ENCODE measurements at regions not wholly inside any gene's neighbourhood (a gene's known extent, or its start where the extent isn't known, plus 50 kb on each side); places are given as distances from the start of the nearest gene placed in this dataset.

- H4K20me1 ChIP-seq (ENCODE audit: insufficient read depth, poor library complexity, severe bottlenecking): no peaks in the 10 kb centered on the region
- no peaks in the 10 kb centered on the region for H3K36me3 ChIP-seq (replicated peaks; ENCODE audit: insufficient read depth, low read depth)
- H3K4me2 ChIP-seq: no peak overlapping the region
- H3K27me3 ChIP-seq: no peaks in the 10 kb centered on the region
- TF ChIP-seq CTCF (IDR thresholded peaks at IDR 0.05; ENCODE audit: poor library complexity) (no peak), EZH2phosphoT487 (IDR thresholded peaks at IDR 0.05; ENCODE audit: low read depth, severe bottlenecking, unreplicated experiment) (no peak), EZH2 (IDR thresholded peaks at IDR 0.05; ENCODE audit: borderline replicate concordance) (no peak)
- H3K4me1 ChIP-seq (ENCODE audit: insufficient read depth): peaks cover 26% of the 10 kb centered on the region
- H3K4me3 ChIP-seq: no peak overlapping the region
- no peak overlapping the region for H2AFZ ChIP-seq
- no peaks in the 10 kb centered on the region for H3K9me3 ChIP-seq (ENCODE audit: low read depth)
- no peaks in the 10 kb centered on the region for H3K79me2 ChIP-seq
- no peaks in the 10 kb centered on the region for H3K9me2 ChIP-seq (replicated peaks; ENCODE audit: insufficient read depth)
- no peak for DNase-seq (ENCODE audit: low spot score)
- 80% methylated on average over 3 of the region's 3 CpGs for WGBS (ENCODE audit: low lambda C conversion rate, missing lambda C conversion rate)
- H3K27ac ChIP-seq: peak overlapping the region; percentile 59
These were observed 70.4 kb upstream of the AOAH start for GRCh38 chr7:36794689-36795088.

- Histone ChIP-seq H3K9me3 (ENCODE audit: low read depth) (no peaks in the 10 kb centered on the region), H3K79me2 (no peaks in the 10 kb centered on the region)
- TF ChIP-seq CTCF (IDR thresholded peaks at IDR 0.05; ENCODE audit: poor library complexity) (no peak), EZH2phosphoT487 (IDR thresholded peaks at IDR 0.05; ENCODE audit: low read depth, severe bottlenecking, unreplicated experiment) (no peak), EZH2 (IDR thresholded peaks at IDR 0.05; ENCODE audit: borderline replicate concordance) (no peak)
These were observed 68.1 kb upstream of the AOAH start for GRCh38 chr7:36792421-36792820.

GRCh38 chr7:36790311-36790787 is 66.1 kb upstream of the AOAH start:
- Histone ChIP-seq H3K27ac (no peak overlapping the region), H2AFZ (no peak overlapping the region), H3K79me2 (no peaks in the 10 kb centered on the region), H3K4me1 (ENCODE audit: insufficient read depth) (peaks cover 12% of the 10 kb centered on the region), H3K36me3 (replicated peaks; ENCODE audit: insufficient read depth, low read depth) (no peaks in the 10 kb centered on the region), H3K9me2 (replicated peaks; ENCODE audit: insufficient read depth) (no peaks in the 10 kb centered on the region), H3K27me3 (no peaks in the 10 kb centered on the region), H3K9me3 (ENCODE audit: low read depth) (no peaks in the 10 kb centered on the region), H3K4me2 (no peak overlapping the region), H4K20me1 (ENCODE audit: insufficient read depth, poor library complexity, severe bottlenecking) (no peaks in the 10 kb centered on the region), H3K4me3 (no peak overlapping the region)
- TF ChIP-seq CTCF (IDR thresholded peaks at IDR 0.05; ENCODE audit: poor library complexity) (no peak), EZH2 (IDR thresholded peaks at IDR 0.05; ENCODE audit: borderline replicate concordance) (no peak), EZH2phosphoT487 (IDR thresholded peaks at IDR 0.05; ENCODE audit: low read depth, severe bottlenecking, unreplicated experiment) (no peak)
- 70% methylated on average over 10 of the region's 10 CpGs for WGBS (ENCODE audit: low lambda C conversion rate, missing lambda C conversion rate)
- no peak for DNase-seq (ENCODE audit: low spot score)

More at GRCh38 chr7:36792421-36792820, 68.1 kb upstream of the AOAH start:
- DNase-seq (ENCODE audit: low spot score): no peak
- Histone ChIP-seq H3K4me1 (ENCODE audit: insufficient read depth) (peaks cover 22% of the 10 kb centered on the region), H3K27me3 (no peaks in the 10 kb centered on the region), H3K27ac (no peak overlapping the region), H3K36me3 (replicated peaks; ENCODE audit: insufficient read depth, low read depth) (no peaks in the 10 kb centered on the region), H4K20me1 (ENCODE audit: insufficient read depth, poor library complexity, severe bottlenecking) (no peaks in the 10 kb centered on the region), H3K9me2 (replicated peaks; ENCODE audit: insufficient read depth) (no peaks in the 10 kb centered on the region), H3K4me3 (no peak overlapping the region), H3K4me2 (no peak overlapping the region), H2AFZ (no peak overlapping the region)
- 93% methylated on average over 5 of the region's 5 CpGs for WGBS (ENCODE audit: low lambda C conversion rate, missing lambda C conversion rate)
